K562 (cell line): ENCODE measurements at regions not wholly inside any gene's neighbourhood (a gene's known extent, or its start where the extent isn't known, plus 50 kb on each side); places are given as distances from the start of the nearest gene placed in this dataset.

Experiments used
- ATAC-seq: fragments of 200-7000 bp; cut with Tn5 transposase; 3 replicates; pipeline ENCODE4 v1.9.1; 2020; ENCODE audit warnings: moderate library complexity
- BruUV-seq: library from RNA; stranded (reverse); fragments of 400-500 nt; replicated peaks from 2 replicates; lab custom pipeline; 2021; lab: Mats Ljungman, UMichigan
- CTCF ChIA-PET: fragments of 300-600 bp; formaldehyde crosslinking; extraction: SDS; loops from one replicate; lab custom pipeline; 2021; ENCODE audit warnings: low intra/inter-chr PET ratio; lab: Yijun Ruan, JAX
- POLR2A ChIA-PET: fragments of 300-600, 350-650 bp; sonication (Branson Sonifier 250); formaldehyde crosslinking; extraction: SDS; loops from one replicate; lab custom pipeline; 2021; ENCODE audit warnings: antibody characterized with exemption, inconsistent platforms; lab: Yijun Ruan, JAX
- DNase-seq, 4 experiments: peaks; one replicate each; pipeline versions ENCODE4 v3.0.0 to v3.0.0-alpha.2; 2011 to 2018; ENCODE audit warnings: low spot score in 3 of 4, mixed read lengths in 3 of 4; ENCODE audit errors: extremely low read depth in 1 of 4
- FAIRE-seq: peaks from 2 replicates; lab custom pipeline; 2011; peaks lifted over from hg19 to GRCh38; lab: Jason Lieb, UNC
- H2AFZ ChIP-seq: 2 replicates; pipeline ENCODE4 v1.6.0; 2011; ENCODE audit warnings: low read depth, low read length, control low read depth, inconsistent platforms
- H3K27ac ChIP-seq: fragments of 200-600 bp; 3 replicates; pipeline ENCODE4 v1.8.0; 2011; ENCODE audit warnings: low read depth, mild to moderate bottlenecking, control low read depth, inconsistent platforms, low read length, moderate library complexity, mixed read lengths; ENCODE audit errors: extremely low read depth
- H3K27me3 ChIP-seq, 2 experiments: fragments of 300-600 bp in 1 of 2; 2 replicates in 1 of 2; 3 replicates in 1 of 2; pipeline versions ENCODE4 v1.6.0 to v1.8.0; 2011; ENCODE audit warnings: inconsistent platforms in 2 of 2, low read length in 2 of 2, mild to moderate bottlenecking in 1 of 2, mixed read lengths in 1 of 2, moderate library complexity in 1 of 2; ENCODE audit not compliant: control insufficient read depth in 2 of 2, insufficient read depth in 2 of 2
- H3K36me3 ChIP-seq: fragments of 300-600 bp; 3 replicates; pipeline ENCODE4 v1.8.0; 2011; ENCODE audit warnings: mild to moderate bottlenecking, low read length, inconsistent platforms; ENCODE audit not compliant: control insufficient read depth, insufficient read depth
- H3K4me1 ChIP-seq, 2 experiments: fragments of 200-600 bp in 1 of 2; replicated peaks in 1 of 2; 2 replicates in 1 of 2; 3 replicates in 1 of 2; pipeline versions ENCODE4 v1.5.1 to v1.8.0; 2011; ENCODE audit warnings: inconsistent platforms in 2 of 2, low read length in 2 of 2, mild to moderate bottlenecking in 1 of 2, mixed read lengths in 1 of 2, moderate library complexity in 1 of 2; ENCODE audit not compliant: control insufficient read depth in 2 of 2, insufficient read depth in 2 of 2
- H3K4me2 ChIP-seq: 2 replicates; pipeline ENCODE4 v1.6.1; 2011; ENCODE audit warnings: low read length, control low read depth, inconsistent platforms, mixed read lengths; ENCODE audit not compliant: insufficient read depth
- H3K4me3 ChIP-seq: fragments of 200-600 bp; sonication (generic), shearing (Covaris generic); 2 replicates; pipeline ENCODE4 v1.5.1; 2016; ENCODE audit warnings: control low read depth, inconsistent platforms
- H3K79me2 ChIP-seq: fragments of 200-600 bp; 3 replicates; pipeline ENCODE4 v1.8.0; 2011; ENCODE audit warnings: low read length, inconsistent platforms; ENCODE audit not compliant: control insufficient read depth, insufficient read depth
- H3K9ac ChIP-seq, 2 experiments: 2 replicates each; pipeline versions ENCODE4 v1.6.0 to v1.6.1; 2011; ENCODE audit warnings: low read depth in 2 of 2, low read length in 2 of 2, control low read depth in 1 of 2, inconsistent platforms in 1 of 2, mild to moderate bottlenecking in 1 of 2, mixed read lengths in 1 of 2; ENCODE audit not compliant: insufficient read depth in 1 of 2
- H3K9me1 ChIP-seq: one replicate; pipeline ENCODE4 v1.6.0; 2011; ENCODE audit warnings: inconsistent platforms, mild to moderate bottlenecking, low read length, moderate library complexity; ENCODE audit not compliant: control insufficient read depth, insufficient read depth
- H3K9me3 ChIP-seq: replicated peaks from 2 replicates; pipeline ENCODE4 v1.5.1; 2011; ENCODE audit warnings: low read depth, low read length, inconsistent platforms; ENCODE audit not compliant: control insufficient read depth, insufficient read depth
- H4K20me1 ChIP-seq: replicated peaks from 2 replicates; pipeline ENCODE4 v1.6.1; 2011; ENCODE audit warnings: low read length, inconsistent platforms, mixed read lengths; ENCODE audit not compliant: control insufficient read depth, insufficient read depth
- COPS2 ChIP-seq: fragments of 450-650 bp; conservative IDR thresholded peaks from 2 replicates; pipeline ENCODE4 v1.6.1; 2016; ENCODE audit warnings: mild to moderate bottlenecking, moderate library complexity
- EP400 ChIP-seq: fragments of 450-650 bp; IDR thresholded peaks from 2 replicates; pipeline ENCODE4 v1.6.1; 2017; ENCODE audit warnings: antibody characterized with exemption, mild to moderate bottlenecking, moderate library complexity
- GTF3C2 ChIP-seq: IDR thresholded peaks from 3 replicates; pipeline ENCODE4 v1.6.1; 2011; ENCODE audit warnings: borderline replicate concordance, mild to moderate bottlenecking, moderate library complexity; ENCODE audit not compliant: insufficient read length; ENCODE audit errors: extremely low read depth
- HDAC8 ChIP-seq: fragments of 450-650 bp; IDR thresholded peaks from 2 replicates; pipeline ENCODE4 v1.6.1; 2016; ENCODE audit warnings: mild to moderate bottlenecking, missing genetic modification characterization, moderate library complexity, missing compliant biosample characterization
- MCM7 ChIP-seq, 2 experiments: fragments of 450-650 bp; IDR thresholded peaks; 2 replicates each; pipeline ENCODE4 v1.6.1; 2016 to 2018
- MTA1 ChIP-seq: fragments of 450-650 bp; IDR thresholded peaks from 2 replicates; pipeline ENCODE4 v1.6.1; 2017; ENCODE audit warnings: borderline replicate concordance
- SNRNP70 ChIP-seq: fragments of 200-400 bp; formaldehyde crosslinking; optimal IDR thresholded peaks from 2 replicates; pipeline ENCODE3; 2017; ENCODE audit warnings: low read depth, low read length
- SRSF1 ChIP-seq: fragments of 200-400 bp; formaldehyde crosslinking; IDR thresholded peaks from 2 replicates; pipeline ENCODE4 v1.6.1; 2017; ENCODE audit warnings: mild to moderate bottlenecking, low read depth, low read length, moderate library complexity
- ZC3H11A ChIP-seq: IDR thresholded peaks from 2 replicates; pipeline ENCODE4 v1.6.1; 2012; ENCODE audit warnings: low read depth, low read length, improper control_type of control experiment
- ZC3H8 ChIP-seq: fragments of 450-650 bp; IDR thresholded peaks from 2 replicates; pipeline ENCODE4 v1.6.1; 2017
- ZNF551 ChIP-seq: fragments of 250-450 bp; sonication (Bioruptor Pico); IDR thresholded peaks from 2 replicates; pipeline ENCODE4 v1.5.0; 2021; ENCODE audit warnings: mild to moderate bottlenecking, moderate library complexity
- WGBS: fragments of 100-300 bp; shearing (Covaris generic); methylation state at CpG from one replicate; pipeline ENCODE4 v1.1.6; 2016; ENCODE audit warnings: low coverage, mixed read lengths; ENCODE audit not compliant: insufficient coverage; ENCODE audit errors: missing lambda C conversion rate; 5-methylcytosine and 5-hydroxymethylcytosine counted together
- in situ Hi-C: fragments of 300-500 bp; cut with MboI; formaldehyde crosslinking; loops from 4 replicates; pipeline ENCODE4 v1.15.0; 2018; ENCODE audit warnings: inconsistent platforms, mixed read lengths
- intact Hi-C: fragments of 100-400 bp; cut with micrococcal nuclease; formaldehyde crosslinking; loops from 2 replicates; pipeline ENCODE4 v1.14.2; 2022
- TF ChIP-seq, protein P1 (sequence below): fragments of 450-650 bp; formaldehyde crosslinking; IDR thresholded peaks from 2 replicates; pipeline ENCODE4 v1.4.0; 2020; ENCODE audit warnings: mild to moderate bottlenecking, moderate library complexity

DNA sequence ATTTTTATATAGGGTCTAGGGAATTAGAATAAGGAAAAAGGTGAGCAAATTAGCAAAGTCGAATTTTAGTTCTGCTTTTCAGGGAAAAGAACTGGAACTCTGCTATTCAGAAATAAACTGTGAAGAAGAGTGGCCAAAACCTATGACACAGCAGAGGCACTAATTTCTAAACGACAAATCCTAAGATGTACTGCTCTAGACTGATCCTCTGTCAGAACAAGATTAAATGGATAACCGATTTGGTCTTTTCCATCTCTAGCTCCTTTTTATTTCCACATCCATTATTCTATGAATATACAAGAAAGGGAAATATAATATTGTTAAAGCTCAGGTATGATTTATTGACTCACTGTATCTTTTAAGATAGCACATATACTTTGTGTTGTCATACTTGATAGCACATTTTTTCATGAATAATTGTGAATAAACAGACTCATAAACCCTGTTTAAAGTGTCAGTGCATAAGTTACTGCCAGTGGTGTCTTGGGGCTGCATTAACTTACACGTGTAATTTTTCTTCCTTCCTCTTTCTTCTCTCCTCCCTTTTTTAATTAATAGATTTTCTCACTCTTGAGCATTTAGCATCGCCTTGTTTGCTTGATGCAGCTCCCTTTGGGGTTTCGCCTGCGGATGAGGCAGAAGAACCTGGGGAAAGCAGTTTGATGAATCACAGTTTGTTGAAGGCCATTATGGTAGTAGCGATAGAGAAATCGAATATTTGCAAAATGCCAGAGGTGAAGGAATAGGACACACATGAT lies 496.6 kb downstream of the ADGRL2 start:
- WGBS, result 0% methylated on average over 9 of the region's 9 CpGs
- H3K4me1 ChIP-seq, result no peaks in the 10 kb centered on the region
- H3K9me1 ChIP-seq, result no peaks in the 10 kb centered on the region
- no peaks in the 10 kb centered on the region; the same call in 1 of the 2 replicates for H3K9me3 ChIP-seq
- H3K27ac ChIP-seq, result no peak overlapping the region
- ATAC-seq, result no peak
- no peak for FAIRE-seq
- CTCF ChIA-PET, result no interaction called here
- TF ChIP-seq, protein P1, sequence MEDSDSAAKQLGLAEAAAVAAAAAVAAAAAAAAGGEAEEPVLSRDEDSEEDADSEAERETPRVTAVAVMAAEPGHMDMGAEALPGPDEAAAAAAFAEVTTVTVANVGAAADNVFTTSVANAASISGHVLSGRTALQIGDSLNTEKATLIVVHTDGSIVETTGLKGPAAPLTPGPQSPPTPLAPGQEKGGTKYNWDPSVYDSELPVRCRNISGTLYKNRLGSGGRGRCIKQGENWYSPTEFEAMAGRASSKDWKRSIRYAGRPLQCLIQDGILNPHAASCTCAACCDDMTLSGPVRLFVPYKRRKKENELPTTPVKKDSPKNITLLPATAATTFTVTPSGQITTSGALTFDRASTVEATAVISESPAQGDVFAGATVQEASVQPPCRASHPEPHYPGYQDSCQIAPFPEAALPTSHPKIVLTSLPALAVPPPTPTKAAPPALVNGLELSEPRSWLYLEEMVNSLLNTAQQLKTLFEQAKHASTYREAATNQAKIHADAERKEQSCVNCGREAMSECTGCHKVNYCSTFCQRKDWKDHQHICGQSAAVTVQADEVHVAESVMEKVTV (CRISPR knock-in tag), result no peak
- TF ChIP-seq HDAC8 (tag) (no peak), MTA1 (no peak), SRSF1 (no peak), COPS2 (no peak), SNRNP70 (no peak), ZC3H8 (no peak), EP400 (no peak), MCM7 (IDR thresholded peaks at IDR 0.05) (no peak), ZC3H11A (no peak), GTF3C2 (no peak), ZNF551 (CRISPR knock-in tag) (no peak)
- POLR2A ChIA-PET, result no interaction called here
- no peak overlapping the region for H3K4me3 ChIP-seq
- H3K9ac ChIP-seq, result no peak overlapping the region
- intact Hi-C loops (no loop called here), in situ Hi-C loops (no loop called here)
- H2AFZ ChIP-seq, result no peak overlapping the region
- no peaks in the 10 kb centered on the region for H3K79me2 ChIP-seq
- no peaks in the 10 kb centered on the region for H3K36me3 ChIP-seq
- DNase-seq, result no peak
- H3K4me2 ChIP-seq, result no peak overlapping the region
- no TSS peak for BruUV-seq
- no peaks in the 10 kb centered on the region for H4K20me1 ChIP-seq
- no peaks in the 10 kb centered on the region for H3K27me3 ChIP-seq
